A549 (cell line): ENCODE measurements at regions not wholly inside any gene's neighbourhood (a gene's known extent, or its start where the extent isn't known, plus 50 kb on each side); places are given as distances from the start of the nearest gene placed in this dataset.

ENCODE experiments used
- ATAC-seq, 2 experiments: fragments of 200-7000 bp in 1 of 2; fragments of >200 bp in 1 of 2; cut with Nextera tagmentation in 1 of 2; cut with Tn5 transposase in 1 of 2; 3 replicates each; pipeline versions ENCODE4 v1.8.0 to v1.9.1; 2018 to 2020; ENCODE audit warnings: mild to moderate bottlenecking in 1 of 2, moderate library complexity in 1 of 2
- CTCF ChIA-PET: fragments of 300-600 bp; sonication (Branson Sonifier 250); formaldehyde crosslinking; extraction: SDS; loops from one replicate; lab custom pipeline; 2021; ENCODE audit warnings: antibody characterized with exemption, inconsistent platforms; lab: Yijun Ruan, JAX
- POLR2A ChIA-PET: fragments of 350-600 bp; formaldehyde crosslinking; extraction: SDS; loops from one replicate; lab custom pipeline; 2021; ENCODE audit warnings: antibody characterized with exemption, inconsistent platforms; lab: Yijun Ruan, JAX
- DNase-seq, 2 experiments: peaks; one replicate each; pipeline versions ENCODE4 v3.0.0 to v3.0.0-alpha.2; 2011 to 2016; ENCODE audit warnings: low read depth in 1 of 2, low spot score in 1 of 2
- FAIRE-seq: peaks from 2 replicates; lab custom pipeline; 2011; peaks lifted over from hg19 to GRCh38; lab: Jason Lieb, UNC
- H3K27ac ChIP-seq, 2 experiments: fragments of >200 bp; sonication (Bioruptor Twin); formaldehyde crosslinking; 3 replicates each; pipeline ENCODE4 v1.5.1; 2016 to 2017
- H3K4me1 ChIP-seq: fragments of >200 bp; sonication (Bioruptor Twin); formaldehyde crosslinking; 3 replicates; pipeline ENCODE4 v1.6.1; 2016
- H3K4me2 ChIP-seq: fragments of >200 bp; sonication (Bioruptor Twin); formaldehyde crosslinking; 3 replicates; pipeline ENCODE4 v1.6.1; 2016
- H3K4me3 ChIP-seq: fragments of >200 bp; sonication (Bioruptor Twin); formaldehyde crosslinking; 3 replicates; pipeline ENCODE4 v1.5.1; 2016
- H3K9me3 ChIP-seq: fragments of >200 bp; sonication (Bioruptor Twin); formaldehyde crosslinking; 3 replicates; pipeline ENCODE4 v1.6.1; 2016
- ATOH8 ChIP-seq: fragments of 250-450 bp; sonication (Bioruptor Pico); IDR thresholded peaks from 2 replicates; pipeline ENCODE4 v1.5.0; 2020; ENCODE audit warnings: low read depth, mild to moderate bottlenecking, moderate library complexity
- CBX8 ChIP-seq: fragments of 200-600 bp; sonication (generic); IDR thresholded peaks from 2 replicates; pipeline ENCODE4 v1.6.1; 2016
- CTCF ChIP-seq: fragments of >200 bp; sonication (Bioruptor Twin); formaldehyde crosslinking; IDR thresholded peaks from 3 replicates; pipeline ENCODE4 v1.5.1; 2016
- E2F6 ChIP-seq: IDR thresholded peaks from 2 replicates; pipeline ENCODE4 v1.6.1; 2012; ENCODE audit warnings: low read depth, borderline replicate concordance
- EHF ChIP-seq: fragments of 250-450 bp; sonication (Bioruptor Pico); IDR thresholded peaks from 2 replicates; pipeline ENCODE4 v1.5.0; 2020; ENCODE audit warnings: mild to moderate bottlenecking
- EHMT2 ChIP-seq: fragments of 200-600 bp; sonication (generic); IDR thresholded peaks from 2 replicates; pipeline ENCODE4 v1.6.1; 2016; ENCODE audit warnings: antibody characterized with exemption, low read depth, mild to moderate bottlenecking, moderate library complexity
- ELK1 ChIP-seq: fragments of 150-350 bp; IDR thresholded peaks from 2 replicates; pipeline ENCODE4 v1.6.1; 2014; ENCODE audit warnings: low read depth, mild to moderate bottlenecking, low read length
- FOSL2 ChIP-seq, 2 experiments: fragments of 450-650 bp in 1 of 2; fragments of >200 bp in 1 of 2; sonication (Bioruptor Twin) in 1 of 2; formaldehyde crosslinking; IDR thresholded peaks; 2 replicates each; pipeline versions ENCODE4 v1.5.0 to v1.6.1; 2016 to 2020; ENCODE audit warnings: mild to moderate bottlenecking in 1 of 2, moderate library complexity in 1 of 2
- HMGXB4 ChIP-seq: fragments of 250-450 bp; sonication (Bioruptor Pico); IDR thresholded peaks from 2 replicates; pipeline ENCODE4 v1.5.0; 2021; ENCODE audit warnings: mild to moderate bottlenecking, moderate library complexity, borderline replicate concordance
- JUN ChIP-seq, 2 experiments: fragments of >200 bp; sonication (Bioruptor Twin); formaldehyde crosslinking; IDR thresholded peaks; 2 replicates in 1 of 2; 3 replicates in 1 of 2; pipeline ENCODE4 v1.6.1; 2016 to 2017
- KDM5A ChIP-seq: fragments of 200-600 bp; sonication (generic); IDR thresholded peaks from 2 replicates; pipeline ENCODE4 v1.6.1; 2016; ENCODE audit warnings: antibody characterized with exemption, mild to moderate bottlenecking
- MAFK ChIP-seq: fragments of 450-650 bp; IDR thresholded peaks from 2 replicates; pipeline ENCODE4 v1.6.1; 2014; ENCODE audit not compliant: partially characterized antibody
- NR3C1 ChIP-seq: fragments of >200 bp; sonication (Bioruptor Twin); formaldehyde crosslinking; IDR thresholded peaks from 3 replicates; pipeline ENCODE4 v1.6.1; 2017
- POLR2A ChIP-seq: IDR thresholded peaks from 2 replicates; pipeline ENCODE4 v1.6.1; 2012; ENCODE audit warnings: mild to moderate bottlenecking, low read length
- RFX5 ChIP-seq: fragments of 450-650 bp; IDR thresholded peaks from 2 replicates; pipeline ENCODE4 v1.7.1; 2014; ENCODE audit warnings: antibody characterized with exemption, mild to moderate bottlenecking, moderate library complexity
- SREBF2 ChIP-seq: fragments of 450-650 bp; IDR thresholded peaks from 2 replicates; pipeline ENCODE4 v1.6.1; 2014; ENCODE audit warnings: mild to moderate bottlenecking, moderate library complexity
- TP53 ChIP-seq: fragments of 250-450 bp; sonication (Bioruptor Pico); IDR thresholded peaks from 2 replicates; pipeline ENCODE4 v1.5.0; 2021; ENCODE audit warnings: mild to moderate bottlenecking, moderate library complexity
- ZFP36 ChIP-seq: fragments of 450-650 bp; IDR thresholded peaks from 2 replicates; pipeline ENCODE4 v1.6.1; 2014; ENCODE audit warnings: borderline replicate concordance; ENCODE audit not compliant: partially characterized antibody
- ZSCAN20 ChIP-seq: fragments of 250-450 bp; sonication (Bioruptor Pico); IDR thresholded peaks from 2 replicates; pipeline ENCODE4 v1.8.0; 2022; ENCODE audit warnings: mild to moderate bottlenecking, moderate library complexity
- WGBS: methylation state at CpG from one replicate; pipeline ENCODE4 v1.1.6; 2017; ENCODE audit errors: missing lambda C conversion rate; 5-methylcytosine and 5-hydroxymethylcytosine counted together

- no peak for TF ChIP-seq ZFP36
- TF ChIP-seq, all 56 proteins: peak for 0
These were observed 90.5 kb upstream of the IL12A start (continued) for GRCh38 chr3:159898147-159898546.

GRCh38 chr3:159899166-159899565, 89.5 kb upstream of the IL12A start:
- ATAC-seq (no peak), DNase-seq (no peak), FAIRE-seq (no peak)
- ChIA-PET CTCF (interaction anchor here (1.3 to 9.6 kb wide), 3 partner anchors 12 to 92 kb away, joined by 3 to 93 read pairs (median 10); partner anchors contain the start of gene IL12A), POLR2A (no interaction called here)
- Histone ChIP-seq H3K4me1 (no peaks in the 10 kb centered on the region), H3K4me2 (no peak overlapping the region), H3K9me3 (no peaks in the 10 kb centered on the region), H3K4me3 (no peak overlapping the region), H3K27ac (no peak overlapping the region)
- 100% methylated on average over 1 of the region's 1 CpG for WGBS
- TF ChIP-seq FOSL2 (IDR thresholded peaks at IDR 0.05) (no peak), FOSL2 (CRISPR knock-in tag; IDR thresholded peaks at IDR 0.05) (no peak), SREBF2 (no peak), EHF (CRISPR knock-in tag) (no peak), EHMT2 (no peak), RFX5 (no peak), NR3C1 (no peak), HMGXB4 (CRISPR knock-in tag) (no peak), CBX8 (no peak), KDM5A (no peak), POLR2A (no peak), ELK1 (no peak), CTCF (no peak), E2F6 (no peak), JUN (IDR thresholded peaks at IDR 0.05) (no peak), TP53 (CRISPR knock-in tag) (no peak), MAFK (no peak), ATOH8 (CRISPR knock-in tag) (no peak), ZSCAN20 (CRISPR knock-in tag) (no peak)
